ENCODE measurements at regions not wholly inside any gene's neighbourhood (a gene's known extent, or its start where the extent isn't known, plus 50 kb on each side); places are given as distances from the start of the nearest gene placed in this dataset.

DNA sequence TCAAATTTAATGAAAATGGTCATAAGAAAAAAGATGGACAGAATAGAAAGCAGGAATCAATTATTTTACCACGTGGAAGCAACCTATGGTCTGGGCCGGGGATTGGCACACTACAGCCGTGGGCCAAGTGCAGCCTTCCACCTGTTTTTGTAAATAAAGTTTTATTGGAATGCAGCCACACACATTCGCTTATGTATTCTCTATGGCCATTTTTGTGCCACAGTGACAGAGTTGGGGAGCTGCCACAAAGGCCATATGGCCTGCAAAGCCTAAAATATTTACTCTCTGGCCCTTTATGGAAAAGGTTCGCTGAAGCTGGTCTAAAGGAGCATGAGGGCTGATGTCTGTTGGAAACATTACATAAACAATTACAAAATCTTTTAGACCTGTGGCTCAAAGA is 144.8 kb downstream of the TMCO5A start:
- H3K9me3 Mint-ChIP-seq, result no peaks in the 10 kb centered on the region
- no peak overlapping the region for H3K4me3 Mint-ChIP-seq
- DNase-seq (ENCODE audit: low spot score in 2 of 2), result no peak
- no peaks in the 10 kb centered on the region for H3K36me3 Mint-ChIP-seq
- no peak for ATAC-seq
- no peak overlapping the region for H3K27ac Mint-ChIP-seq
- peaks cover 9% of the 10 kb centered on the region for H3K4me1 Mint-ChIP-seq

DNA sequence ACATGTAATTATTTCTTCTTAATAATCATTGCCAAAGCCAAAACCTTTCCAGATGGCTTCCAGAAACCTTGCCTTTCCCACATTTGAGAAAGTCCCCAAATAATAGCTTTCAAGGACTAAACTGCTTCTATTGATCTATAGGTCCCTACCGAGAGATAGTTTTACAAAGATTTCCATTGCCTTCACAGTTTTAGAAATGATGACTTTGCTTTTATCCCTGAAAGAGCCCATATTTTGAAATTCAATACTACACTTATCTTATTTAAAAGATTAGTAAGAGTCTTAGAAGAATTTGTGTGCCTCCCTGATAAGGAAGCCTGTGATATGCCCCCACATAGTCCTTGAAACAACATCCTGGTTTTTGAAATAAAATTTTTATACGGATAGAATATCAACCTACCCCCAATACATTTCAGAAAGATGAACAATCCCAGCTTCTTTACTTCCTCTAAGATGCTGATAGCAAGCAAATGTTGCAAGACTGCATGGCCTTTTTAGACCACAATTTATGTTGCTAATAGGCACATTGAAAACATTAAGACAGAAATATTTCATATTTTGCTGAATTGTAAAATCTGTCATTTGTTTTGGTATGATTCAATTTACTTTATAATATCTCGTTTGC is 146.3 kb downstream of the TMCO5A start:
- ATAC-seq (no peak), DNase-seq (ENCODE audit: low spot score in 2 of 2) (no peak)
- Mint-ChIP-seq H3K27ac (no peak overlapping the region), H3K4me1 (peaks cover 21% of the 10 kb centered on the region), H3K4me3 (no peak overlapping the region), H3K36me3 (no peaks in the 10 kb centered on the region), H3K9me3 (no peaks in the 10 kb centered on the region)

DNA sequence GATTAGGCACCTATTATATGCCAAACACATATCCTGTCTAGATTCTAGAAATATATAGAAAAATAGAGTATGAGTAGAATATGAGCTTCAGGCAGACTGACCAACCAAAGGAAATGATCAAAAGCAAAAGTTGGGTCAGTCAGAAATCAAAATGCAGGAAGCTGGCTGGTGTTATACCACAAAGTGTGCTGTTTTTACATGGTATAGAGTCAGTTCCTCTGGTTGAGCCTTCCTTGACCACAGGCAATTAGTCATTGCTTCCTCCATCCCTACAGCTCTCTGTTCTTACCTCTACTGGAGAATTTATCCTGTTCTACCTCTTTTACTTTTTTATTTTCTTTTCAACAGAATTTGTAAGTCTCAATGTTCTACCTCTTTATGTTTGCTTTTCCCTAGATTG is 149.8 kb downstream of the TMCO5A start:
- peak; percentile 97 for ATAC-seq
- Mint-ChIP-seq H3K4me1 (peaks cover 27% of the 10 kb centered on the region), H3K36me3 (no peaks in the 10 kb centered on the region), H3K27ac (no peak overlapping the region), H3K9me3 (no peaks in the 10 kb centered on the region), H3K4me3 (peak overlapping the region; percentile 18)
- DNase-seq (ENCODE audit: low spot score in 2 of 2), result peak in 1 of 2 donors; percentile 59

DNA sequence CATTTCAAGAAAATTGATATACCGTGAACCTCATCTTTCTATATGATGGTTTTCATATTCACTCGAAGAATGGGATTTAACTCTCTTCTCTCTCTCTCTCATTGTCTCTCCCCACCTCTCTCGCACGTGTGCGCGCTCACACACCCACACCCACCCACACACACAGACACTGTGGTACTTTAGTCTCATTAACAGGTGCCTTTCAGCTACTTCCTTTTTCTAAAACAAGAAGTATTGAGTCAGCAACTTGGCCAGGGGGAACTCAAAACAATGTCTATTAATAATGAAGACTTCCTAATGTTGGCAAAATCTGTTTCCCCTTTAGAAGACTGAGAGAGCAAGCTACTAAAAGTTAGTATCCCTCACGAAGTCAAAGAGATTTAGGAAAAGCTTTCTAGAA is 150.7 kb downstream of the TMCO5A start:
- ATAC-seq, result peak; percentile 36
- Mint-ChIP-seq H3K4me3 (peak overlapping the region; percentile 18), H3K27ac (no peak overlapping the region), H3K36me3 (no peaks in the 10 kb centered on the region), H3K4me1 (peaks cover 27% of the 10 kb centered on the region), H3K9me3 (no peaks in the 10 kb centered on the region)
- DNase-seq (ENCODE audit: low spot score in 2 of 2), result no peak

DNA sequence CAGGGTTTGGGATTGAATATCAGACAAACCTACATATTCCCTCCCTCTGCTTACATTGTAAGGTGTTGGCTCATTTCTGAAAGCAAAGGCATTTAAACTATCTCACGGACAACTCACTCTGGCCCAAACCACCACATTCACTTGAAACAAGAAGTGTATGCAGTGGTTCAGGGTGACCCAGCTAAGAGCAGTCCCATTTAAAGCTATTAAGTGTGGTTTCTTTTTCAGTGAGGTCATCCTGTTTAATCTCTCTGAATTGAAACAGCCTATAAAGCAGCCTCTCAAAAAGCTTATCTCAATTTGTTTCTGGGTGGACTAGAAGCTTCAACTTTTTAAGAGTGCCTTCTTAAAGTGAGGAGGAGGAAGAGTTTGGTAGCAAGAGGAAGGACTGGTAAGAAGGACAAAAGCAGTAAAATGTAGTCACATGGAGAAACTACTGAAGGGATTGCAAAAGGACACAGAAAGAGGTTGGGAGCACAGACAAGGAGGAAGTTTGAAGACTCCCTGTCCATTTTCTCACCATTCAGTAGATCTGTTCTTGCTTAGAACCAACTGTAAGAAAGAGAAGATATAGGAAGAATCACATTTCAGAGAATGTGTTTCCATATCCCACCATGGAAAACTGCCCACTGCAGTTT is 151.6 kb downstream of the TMCO5A start:
- Mint-ChIP-seq H3K36me3 (no peaks in the 10 kb centered on the region), H3K27ac (no peak overlapping the region), H3K9me3 (no peaks in the 10 kb centered on the region), H3K4me3 (no peak overlapping the region), H3K4me1 (peaks cover 27% of the 10 kb centered on the region)
- DNase-seq (ENCODE audit: low spot score in 2 of 2) (no peak), ATAC-seq (no peak)

DNA sequence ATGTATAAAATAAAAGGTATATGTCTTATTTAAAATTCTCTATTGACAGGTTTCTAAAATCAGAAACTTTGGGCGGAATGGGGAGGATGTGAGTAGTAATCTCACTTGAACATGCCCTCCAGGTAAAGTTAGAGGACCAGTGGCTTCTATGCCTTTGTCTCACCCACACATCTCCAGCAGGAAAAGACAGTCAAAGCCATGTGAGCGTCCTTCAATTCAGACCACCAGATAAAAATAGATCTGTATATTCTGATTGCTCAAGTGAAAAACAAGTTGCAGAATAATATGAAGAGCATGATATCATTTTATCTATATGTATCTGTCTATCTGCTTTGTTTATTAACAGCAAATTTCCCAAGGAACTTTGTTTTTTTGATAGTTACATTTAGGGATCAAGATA is 152.2 kb downstream of the TMCO5A start:
- no peak for ATAC-seq
- no peak for DNase-seq (ENCODE audit: low spot score in 2 of 2)
- no peak overlapping the region for H3K27ac Mint-ChIP-seq
- no peaks in the 10 kb centered on the region for H3K9me3 Mint-ChIP-seq
- no peak overlapping the region for H3K4me3 Mint-ChIP-seq
- no peaks in the 10 kb centered on the region for H3K36me3 Mint-ChIP-seq
- H3K4me1 Mint-ChIP-seq, result peaks cover 27% of the 10 kb centered on the region

DNA sequence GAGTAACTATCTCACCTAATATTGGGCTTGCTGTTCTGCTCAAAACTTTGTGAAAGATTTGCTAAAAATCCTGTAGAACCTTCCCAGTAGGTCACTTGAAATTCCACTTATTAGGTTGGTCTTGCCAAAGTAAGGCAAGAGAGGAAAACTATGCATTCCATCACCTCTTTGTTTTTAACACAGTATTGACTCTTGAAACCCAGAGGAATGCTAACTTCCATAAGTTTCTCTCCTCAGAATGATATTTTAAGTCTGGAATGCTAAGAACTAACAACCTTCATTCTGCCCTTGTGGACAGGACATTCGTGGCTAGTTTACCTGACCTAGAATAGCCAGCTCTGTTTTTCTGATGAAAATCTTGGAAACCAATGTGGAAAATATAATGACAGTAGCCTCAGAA is 154.5 kb downstream of the TMCO5A start:
- Mint-ChIP-seq H3K36me3 (no peaks in the 10 kb centered on the region), H3K27ac (no peak overlapping the region)
- DNase-seq (ENCODE audit: low spot score in 2 of 2), result no peak

DNA sequence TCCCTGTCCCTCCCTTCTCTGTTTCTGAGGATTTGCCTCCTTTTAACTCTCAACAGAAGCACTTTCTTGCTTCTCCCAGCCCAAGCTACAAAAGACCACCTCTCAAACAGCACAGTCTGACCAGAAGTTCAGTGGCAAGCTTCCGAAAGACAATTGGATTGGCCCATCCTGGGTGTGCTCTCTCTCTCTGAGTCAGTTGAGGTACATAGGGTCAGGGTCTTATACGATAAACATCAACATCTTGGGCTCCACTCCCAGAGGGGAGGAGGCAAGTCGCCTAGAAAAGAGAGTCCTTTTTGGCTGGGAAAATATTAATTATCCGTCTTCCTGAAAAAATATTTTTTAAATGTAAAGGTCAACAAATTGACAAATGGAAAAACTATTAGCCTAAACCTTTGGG is 155.8 kb downstream of the TMCO5A start:
- no peak for ATAC-seq
- H3K4me1 Mint-ChIP-seq, result peaks cover 8% of the 10 kb centered on the region
- no peaks in the 10 kb centered on the region for H3K36me3 Mint-ChIP-seq
- H3K4me3 Mint-ChIP-seq, result no peak overlapping the region
- H3K9me3 Mint-ChIP-seq, result no peaks in the 10 kb centered on the region
- no peak overlapping the region for H3K27ac Mint-ChIP-seq
- DNase-seq (ENCODE audit: low spot score in 2 of 2), result no peak

More for the DNA sequence above, 154.5 kb downstream of the TMCO5A start:
- H3K4me3 Mint-ChIP-seq, result no peak overlapping the region
- no peak for ATAC-seq
- H3K9me3 Mint-ChIP-seq, result no peaks in the 10 kb centered on the region
- H3K4me1 Mint-ChIP-seq, result peaks cover 20% of the 10 kb centered on the region

DNA sequence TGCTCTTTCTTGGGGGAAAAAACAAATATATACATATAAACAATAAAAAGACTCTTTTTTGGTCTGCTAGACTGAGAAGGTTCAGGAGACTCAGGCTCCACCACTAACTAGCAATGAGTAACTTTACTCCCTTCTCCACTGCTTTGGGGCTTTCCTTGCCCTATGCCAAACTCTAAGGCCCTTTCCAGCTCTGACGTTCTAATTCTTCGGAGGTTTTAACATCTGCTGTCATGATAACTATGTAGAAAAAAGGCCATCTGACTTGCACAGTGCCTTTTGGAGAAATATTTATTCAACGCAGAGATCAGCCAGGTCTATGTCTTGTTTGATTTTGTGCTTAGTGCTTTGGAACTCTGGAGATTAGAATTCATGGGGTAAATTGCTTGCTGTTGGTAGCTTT is 156.2 kb downstream of the TMCO5A start:
- Mint-ChIP-seq H3K4me3 (no peak overlapping the region), H3K4me1 (peaks cover 6% of the 10 kb centered on the region), H3K9me3 (no peaks in the 10 kb centered on the region), H3K36me3 (no peaks in the 10 kb centered on the region), H3K27ac (no peak overlapping the region)
- ATAC-seq (no peak), DNase-seq (ENCODE audit: low spot score in 2 of 2) (no peak)

DNA sequence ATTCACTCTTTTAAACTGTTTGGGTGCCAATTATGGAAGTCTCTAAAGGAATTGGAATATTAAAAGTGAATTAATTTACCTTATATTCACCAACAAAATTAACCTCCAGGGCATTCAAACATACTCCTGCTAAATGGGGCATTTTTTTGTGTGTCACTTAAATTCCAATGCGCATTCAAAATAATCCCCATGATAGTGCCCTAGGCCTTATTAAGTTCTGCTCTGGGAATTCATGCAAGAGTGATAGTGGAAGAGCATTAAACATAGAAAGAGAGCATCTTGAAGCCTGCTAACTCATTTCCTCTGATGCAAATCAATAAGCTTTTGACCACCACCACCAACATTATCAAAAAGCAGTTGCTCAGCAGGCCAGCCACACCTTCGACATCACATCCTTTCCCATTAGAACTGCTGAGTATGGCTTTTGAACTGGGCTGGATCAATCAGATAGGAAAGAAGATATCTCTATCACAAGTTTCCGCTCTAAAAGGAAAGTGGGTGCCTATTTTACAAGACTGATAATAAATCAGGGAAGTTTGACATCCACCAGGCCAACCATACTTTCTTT is 156.7 kb downstream of the TMCO5A start:
- Mint-ChIP-seq H3K4me1 (peaks cover 2% of the 10 kb centered on the region), H3K9me3 (no peaks in the 10 kb centered on the region), H3K36me3 (no peaks in the 10 kb centered on the region), H3K4me3 (no peak overlapping the region), H3K27ac (no peak overlapping the region)
- ATAC-seq (no peak), DNase-seq (ENCODE audit: low spot score in 2 of 2) (no peak)

DNA sequence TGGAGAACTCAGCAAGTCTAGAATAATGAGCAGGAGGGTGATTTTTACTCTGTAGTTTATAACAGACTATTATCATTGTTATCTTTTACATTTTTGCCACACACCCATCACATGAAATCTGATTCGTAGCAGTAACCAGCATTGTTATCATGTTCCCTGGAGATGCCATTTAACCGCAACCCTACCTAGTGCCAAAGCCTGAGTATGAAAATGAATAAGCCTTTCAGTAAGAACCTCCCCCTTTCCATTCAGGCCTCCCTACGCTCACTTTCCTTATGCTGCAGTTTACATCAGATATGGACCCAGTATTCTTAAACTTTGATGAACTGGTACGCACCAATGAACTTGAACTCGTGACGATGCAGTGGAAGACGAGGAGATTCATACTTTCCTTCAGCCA is 158.7 kb upstream of the SPRED1 start:
- H3K27ac Mint-ChIP-seq, result no peak overlapping the region
- no peaks in the 10 kb centered on the region for H3K4me1 Mint-ChIP-seq
- no peaks in the 10 kb centered on the region for H3K36me3 Mint-ChIP-seq
- ATAC-seq (no peak), DNase-seq (ENCODE audit: low spot score in 2 of 2) (no peak)
- peaks cover 11% of the 10 kb centered on the region for H3K9me3 Mint-ChIP-seq
- H3K4me3 Mint-ChIP-seq, result no peak overlapping the region

DNA sequence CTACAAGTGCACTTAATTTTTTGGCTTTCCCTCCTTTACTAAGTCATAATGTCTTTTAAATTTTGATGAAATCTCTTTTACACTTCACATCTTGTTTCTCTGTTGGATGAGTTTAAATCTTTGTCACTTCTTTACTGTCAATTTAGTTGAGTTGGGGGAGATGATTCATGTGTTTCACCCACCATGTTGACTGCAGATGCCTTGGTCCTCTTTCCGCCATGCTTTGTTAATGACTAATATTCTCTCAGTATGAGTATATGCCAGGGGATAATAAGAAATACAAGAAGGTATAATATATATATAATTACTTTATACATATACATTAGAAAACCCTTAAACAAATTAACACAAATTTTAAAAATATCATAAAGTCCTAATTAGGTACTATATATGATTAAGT is 149.7 kb upstream of the SPRED1 start:
- Mint-ChIP-seq H3K9me3 (peaks cover 2% of the 10 kb centered on the region), H3K4me3 (no peak overlapping the region), H3K27ac (no peak overlapping the region), H3K36me3 (no peaks in the 10 kb centered on the region), H3K4me1 (no peaks in the 10 kb centered on the region)
- DNase-seq (ENCODE audit: low spot score in 2 of 2), result no peak
- ATAC-seq, result peak; percentile 81

DNA sequence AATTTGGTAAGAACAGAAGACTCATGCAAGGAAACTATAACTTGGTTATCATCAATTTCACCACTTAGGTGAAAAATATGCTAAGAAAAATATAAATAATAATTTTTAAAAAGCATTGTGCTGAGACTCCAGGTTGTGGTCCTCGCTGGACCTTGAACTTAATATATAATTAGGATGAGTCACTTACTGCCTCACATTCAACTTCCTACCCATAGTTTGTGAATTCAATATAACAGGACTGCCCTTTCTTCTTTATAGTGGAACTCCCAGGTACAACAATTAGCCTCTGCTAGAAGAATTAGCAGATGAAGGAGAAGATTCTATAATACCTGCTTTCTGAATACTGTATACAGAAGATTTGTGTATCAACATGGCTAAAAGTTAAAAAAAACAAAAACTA is 149.1 kb upstream of the SPRED1 start:
- Mint-ChIP-seq H3K36me3 (no peaks in the 10 kb centered on the region), H3K9me3 (no peaks in the 10 kb centered on the region), H3K4me3 (no peak overlapping the region)

DNA sequence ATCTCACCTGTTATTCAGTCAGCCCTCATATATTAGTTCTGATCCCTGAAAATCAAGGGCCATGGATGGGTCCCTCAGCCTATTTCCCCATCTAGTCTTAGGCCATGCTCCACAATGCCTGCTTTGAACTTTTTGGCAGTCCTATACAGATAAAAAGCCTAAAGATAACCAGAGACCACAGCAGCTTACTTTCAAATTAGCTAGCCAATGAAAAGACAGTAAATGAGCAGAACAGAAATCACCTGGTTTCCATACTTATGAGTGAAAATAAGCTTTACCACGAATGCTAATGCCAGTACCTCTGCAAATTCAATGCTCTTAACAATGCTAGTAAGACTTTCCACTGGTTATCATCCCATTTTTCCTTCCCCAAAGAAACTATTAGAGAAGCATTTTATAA is 141.6 kb upstream of the SPRED1 start:
- Mint-ChIP-seq H3K4me3 (no peak overlapping the region), H3K9me3 (no peaks in the 10 kb centered on the region), H3K36me3 (no peaks in the 10 kb centered on the region), H3K4me1 (no peaks in the 10 kb centered on the region), H3K27ac (no peak overlapping the region)
- no peak for DNase-seq (ENCODE audit: low spot score in 2 of 2)
- no peak for ATAC-seq

More for the DNA sequence above, 149.1 kb upstream of the SPRED1 start:
- Mint-ChIP-seq H3K4me1 (no peaks in the 10 kb centered on the region), H3K27ac (no peak overlapping the region)
- no peak for ATAC-seq
- no peak for DNase-seq (ENCODE audit: low spot score in 2 of 2)

DNA sequence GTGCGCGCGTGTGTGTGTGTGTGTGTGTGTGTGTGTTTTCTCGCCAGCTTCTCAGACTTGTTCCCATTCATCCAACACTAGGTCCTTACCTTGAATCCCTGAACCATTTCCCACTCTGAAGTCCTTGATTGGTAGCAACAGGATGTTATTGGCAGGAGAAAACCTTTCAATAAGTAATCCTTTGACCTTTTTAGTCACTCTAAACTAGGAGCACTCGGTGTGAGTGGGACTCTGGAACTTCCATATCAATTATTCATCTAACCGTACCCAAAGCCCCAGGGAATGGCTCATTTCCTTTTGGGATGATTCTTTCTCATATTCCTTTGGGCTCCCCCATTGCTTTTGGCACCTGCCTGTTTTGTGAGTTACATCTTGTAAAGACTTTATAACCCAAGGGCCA is 140.2 kb upstream of the SPRED1 start:
- Mint-ChIP-seq H3K36me3 (no peaks in the 10 kb centered on the region), H3K9me3 (no peaks in the 10 kb centered on the region), H3K27ac (no peak overlapping the region), H3K4me1 (no peaks in the 10 kb centered on the region), H3K4me3 (no peak overlapping the region)
- no peak for ATAC-seq
- no peak for DNase-seq (ENCODE audit: low spot score in 2 of 2)

DNA sequence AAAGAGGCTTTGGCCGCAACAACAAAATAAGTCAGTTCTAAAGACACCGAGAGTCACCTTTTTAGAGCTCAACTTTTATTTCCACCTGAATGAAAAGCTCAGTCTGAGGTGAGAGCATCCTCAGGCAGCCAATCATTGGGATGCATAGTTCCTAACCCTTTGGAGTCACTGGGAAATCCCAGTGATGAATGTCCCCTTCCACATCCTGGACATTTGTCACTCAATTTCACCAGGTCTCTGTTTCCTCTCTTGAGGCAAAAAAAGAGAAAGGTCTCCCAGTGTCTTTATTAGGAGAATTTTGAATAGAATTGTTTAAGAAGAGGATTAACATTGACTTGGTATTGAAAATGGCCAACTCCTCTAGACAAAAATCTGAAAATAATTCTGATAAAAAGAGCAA is 137.5 kb upstream of the SPRED1 start:
- H3K27ac Mint-ChIP-seq, result no peak overlapping the region
- H3K9me3 Mint-ChIP-seq, result no peaks in the 10 kb centered on the region
- no peak for DNase-seq (ENCODE audit: low spot score in 2 of 2)

More for the DNA sequence above, 137.5 kb upstream of the SPRED1 start:
- no peak for ATAC-seq
- Mint-ChIP-seq H3K4me3 (no peak overlapping the region), H3K4me1 (no peaks in the 10 kb centered on the region), H3K36me3 (no peaks in the 10 kb centered on the region)
